ENCODE measurements at regions not wholly inside any gene's neighbourhood (a gene's known extent, or its start where the extent isn't known, plus 50 kb on each side); places are given as distances from the start of the nearest gene placed in this dataset.

DNA sequence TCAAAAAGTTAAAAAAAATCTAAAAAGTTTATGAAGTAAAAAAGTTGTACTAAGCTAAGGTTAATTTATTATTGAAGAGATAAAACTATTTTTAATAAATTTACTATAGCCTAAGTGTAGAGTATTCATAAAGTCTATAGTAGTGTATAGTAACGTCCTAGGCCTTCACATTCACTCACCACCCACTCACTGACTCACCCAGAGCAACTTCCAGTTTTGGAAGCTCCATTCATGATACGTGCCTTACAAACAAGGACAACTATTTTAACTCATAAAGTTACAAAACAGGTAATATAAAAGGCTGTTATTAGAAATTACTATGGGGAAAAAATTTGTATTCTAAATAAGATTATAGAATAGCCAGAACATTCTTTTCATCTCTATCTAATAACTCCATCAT, 158.9 kb upstream of the FN1 start:
- H3K79me2 ChIP-seq (ENCODE audit: insufficient read depth, low read length) = no peaks in the 10 kb centered on the region
- no peak overlapping the region for H3K4me3 ChIP-seq (ENCODE audit: low read depth, low read length, poor library complexity, severe bottlenecking)
- no peak overlapping the region for H3K9ac ChIP-seq (ENCODE audit: low read length)
- no peak overlapping the region for H2AFZ ChIP-seq (ENCODE audit: low read length)
- no peak overlapping the region for H3K27ac ChIP-seq (ENCODE audit: low read depth, low read length, poor library complexity, severe bottlenecking)
- H3K27me3 ChIP-seq (ENCODE audit: insufficient read depth, low read length) = no peaks in the 10 kb centered on the region
- H3K9me2 ChIP-seq (ENCODE audit: low read depth, low read length) = no peaks in the 10 kb centered on the region
- no peaks in the 10 kb centered on the region for H3F3A ChIP-seq (ENCODE audit: insufficient read depth, low read length)
- TF ChIP-seq EZH2 (IDR thresholded peaks at IDR 0.05; ENCODE audit: borderline replicate concordance, low read length) = no peak
- TF ChIP-seq, protein P1, sequence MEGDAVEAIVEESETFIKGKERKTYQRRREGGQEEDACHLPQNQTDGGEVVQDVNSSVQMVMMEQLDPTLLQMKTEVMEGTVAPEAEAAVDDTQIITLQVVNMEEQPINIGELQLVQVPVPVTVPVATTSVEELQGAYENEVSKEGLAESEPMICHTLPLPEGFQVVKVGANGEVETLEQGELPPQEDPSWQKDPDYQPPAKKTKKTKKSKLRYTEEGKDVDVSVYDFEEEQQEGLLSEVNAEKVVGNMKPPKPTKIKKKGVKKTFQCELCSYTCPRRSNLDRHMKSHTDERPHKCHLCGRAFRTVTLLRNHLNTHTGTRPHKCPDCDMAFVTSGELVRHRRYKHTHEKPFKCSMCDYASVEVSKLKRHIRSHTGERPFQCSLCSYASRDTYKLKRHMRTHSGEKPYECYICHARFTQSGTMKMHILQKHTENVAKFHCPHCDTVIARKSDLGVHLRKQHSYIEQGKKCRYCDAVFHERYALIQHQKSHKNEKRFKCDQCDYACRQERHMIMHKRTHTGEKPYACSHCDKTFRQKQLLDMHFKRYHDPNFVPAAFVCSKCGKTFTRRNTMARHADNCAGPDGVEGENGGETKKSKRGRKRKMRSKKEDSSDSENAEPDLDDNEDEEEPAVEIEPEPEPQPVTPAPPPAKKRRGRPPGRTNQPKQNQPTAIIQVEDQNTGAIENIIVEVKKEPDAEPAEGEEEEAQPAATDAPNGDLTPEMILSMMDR (IDR thresholded peaks at IDR 0.05; ENCODE audit: low read length) = no peak
- no peaks in the 10 kb centered on the region for H4K20me1 ChIP-seq (ENCODE audit: insufficient read depth, low read length)
- no peaks in the 10 kb centered on the region for H3K4me1 ChIP-seq (ENCODE audit: insufficient read depth, low read length, severe bottlenecking)
- H3K4me2 ChIP-seq (ENCODE audit: low read length) = no peak overlapping the region
- H3K9me3 ChIP-seq (ENCODE audit: low read length) = no peaks in the 10 kb centered on the region
- no peaks in the 10 kb centered on the region for H3K36me3 ChIP-seq (ENCODE audit: insufficient read depth, low read length)

DNA sequence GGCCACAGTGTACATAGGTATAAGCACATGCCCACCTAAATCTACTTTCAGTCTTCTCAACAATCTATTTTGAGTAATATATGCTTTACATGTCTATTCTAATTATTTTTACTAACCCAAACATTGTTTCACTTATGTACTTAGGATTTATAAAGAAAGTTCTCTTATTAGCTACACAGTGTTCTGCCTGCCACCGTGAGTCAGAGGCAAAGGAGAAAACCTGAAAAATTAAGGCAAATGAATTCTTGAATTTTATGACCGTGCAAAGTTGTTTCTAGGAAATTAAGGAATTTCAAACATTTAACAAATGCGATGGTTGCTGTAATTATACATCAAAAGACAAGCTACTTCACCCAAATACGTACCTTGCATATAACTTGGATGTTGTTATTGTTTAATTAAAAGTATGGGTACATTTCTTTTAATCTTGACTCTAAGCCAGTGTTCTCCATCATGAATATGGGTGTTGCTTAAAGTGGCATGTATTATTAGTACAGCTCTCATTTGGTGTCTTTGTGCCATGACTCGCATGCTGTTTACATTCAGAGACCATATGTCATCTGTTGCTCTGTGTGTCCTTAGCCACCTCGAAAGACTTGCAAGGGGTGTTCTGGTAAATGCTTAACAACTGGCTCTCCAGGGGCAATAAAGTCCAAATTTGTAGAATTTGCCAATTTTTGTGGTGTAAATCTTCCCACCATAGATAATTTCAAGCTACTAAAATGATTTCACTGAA, 154.3 kb upstream of the FN1 start:
- no peak overlapping the region for H3K27ac ChIP-seq (ENCODE audit: low read depth, low read length, poor library complexity, severe bottlenecking)
- H3K79me2 ChIP-seq (ENCODE audit: insufficient read depth, low read length) = no peaks in the 10 kb centered on the region
- no peaks in the 10 kb centered on the region for H3K9me2 ChIP-seq (ENCODE audit: low read depth, low read length)
- H3K27me3 ChIP-seq (ENCODE audit: insufficient read depth, low read length) = no peaks in the 10 kb centered on the region
- no peak for TF ChIP-seq EZH2 (IDR thresholded peaks at IDR 0.05; ENCODE audit: borderline replicate concordance, low read length)
- no peaks in the 10 kb centered on the region for H3K9me3 ChIP-seq (ENCODE audit: low read length)
- no peak overlapping the region for H3K4me2 ChIP-seq (ENCODE audit: low read length)
- H3K4me3 ChIP-seq (ENCODE audit: low read depth, low read length, poor library complexity, severe bottlenecking) = no peak overlapping the region
- H3K36me3 ChIP-seq (ENCODE audit: insufficient read depth, low read length) = no peaks in the 10 kb centered on the region
- H3K9ac ChIP-seq (ENCODE audit: low read length) = no peak overlapping the region
- no peaks in the 10 kb centered on the region for H4K20me1 ChIP-seq (ENCODE audit: insufficient read depth, low read length)
- no peaks in the 10 kb centered on the region for H3K4me1 ChIP-seq (ENCODE audit: insufficient read depth, low read length, severe bottlenecking)
- no peaks in the 10 kb centered on the region for H3F3A ChIP-seq (ENCODE audit: insufficient read depth, low read length)
- no peak overlapping the region for H2AFZ ChIP-seq (ENCODE audit: low read length)

DNA sequence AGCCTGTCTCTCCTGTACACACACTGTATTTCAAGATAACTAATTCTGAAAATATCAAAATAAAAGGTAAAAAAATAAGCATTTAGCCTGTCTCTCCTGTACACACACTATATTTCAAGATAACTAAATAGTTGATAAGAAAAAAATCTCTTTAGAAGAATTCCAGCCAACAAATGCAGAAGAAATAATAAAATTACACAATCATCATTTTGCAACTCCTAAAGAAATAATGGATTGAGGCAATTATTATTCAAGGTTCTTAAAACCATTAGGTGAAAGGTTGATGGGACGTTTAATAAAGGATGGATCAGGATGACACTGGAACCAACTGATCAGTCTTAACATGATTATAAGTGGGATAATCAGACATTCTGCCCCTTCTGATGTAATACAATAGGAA, 148.0 kb upstream of the FN1 start:
- H3K27ac ChIP-seq (ENCODE audit: low read depth, low read length, poor library complexity, severe bottlenecking) = no peak overlapping the region
- H3F3A ChIP-seq (ENCODE audit: insufficient read depth, low read length) = no peaks in the 10 kb centered on the region
- H3K4me3 ChIP-seq (ENCODE audit: low read depth, low read length, poor library complexity, severe bottlenecking) = no peak overlapping the region
- no peaks in the 10 kb centered on the region for H3K36me3 ChIP-seq (ENCODE audit: insufficient read depth, low read length)
- no peak overlapping the region for H2AFZ ChIP-seq (ENCODE audit: low read length)
- TF ChIP-seq, protein P1 (IDR thresholded peaks at IDR 0.05; ENCODE audit: low read length) = no peak
- TF ChIP-seq EZH2 (IDR thresholded peaks at IDR 0.05; ENCODE audit: borderline replicate concordance, low read length) = no peak
- no peaks in the 10 kb centered on the region for H3K27me3 ChIP-seq (ENCODE audit: insufficient read depth, low read length)
- no peaks in the 10 kb centered on the region for H3K79me2 ChIP-seq (ENCODE audit: insufficient read depth, low read length)
- no peaks in the 10 kb centered on the region for H3K4me1 ChIP-seq (ENCODE audit: insufficient read depth, low read length, severe bottlenecking)
- H3K9me2 ChIP-seq (ENCODE audit: low read depth, low read length) = no peaks in the 10 kb centered on the region
- no peak overlapping the region for H3K4me2 ChIP-seq (ENCODE audit: low read length)
- no peaks in the 10 kb centered on the region for H4K20me1 ChIP-seq (ENCODE audit: insufficient read depth, low read length)
- H3K9ac ChIP-seq (ENCODE audit: low read length) = no peak overlapping the region
- H3K9me3 ChIP-seq (ENCODE audit: low read length) = no peaks in the 10 kb centered on the region

DNA sequence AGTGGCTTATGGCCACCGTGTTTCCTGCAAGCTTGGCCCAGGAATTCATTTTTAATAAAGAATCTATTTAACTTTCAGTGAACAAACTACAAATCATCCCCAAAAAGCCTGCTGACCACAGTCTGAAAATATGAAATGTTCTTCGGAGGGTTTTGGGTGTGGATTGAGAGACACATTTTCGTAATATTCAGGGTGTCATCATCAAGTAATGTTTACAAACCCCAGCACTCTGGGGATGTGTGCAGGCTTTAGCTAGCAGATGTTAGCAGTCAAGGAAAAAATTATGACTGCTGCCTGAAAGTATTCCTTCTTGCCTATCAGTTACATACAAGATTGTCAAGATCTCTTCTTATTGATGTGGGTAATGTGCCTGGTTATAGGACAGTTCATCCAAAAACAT, 143.9 kb upstream of the FN1 start:
- Histone ChIP-seq H2AFZ (ENCODE audit: low read length) (no peak overlapping the region), H3K4me1 (ENCODE audit: insufficient read depth, low read length, severe bottlenecking) (no peaks in the 10 kb centered on the region), H3K79me2 (ENCODE audit: insufficient read depth, low read length) (no peaks in the 10 kb centered on the region), H3K27ac (ENCODE audit: low read depth, low read length, poor library complexity, severe bottlenecking) (no peak overlapping the region), H3K4me2 (ENCODE audit: low read length) (no peak overlapping the region), H3K9me2 (ENCODE audit: low read depth, low read length) (no peaks in the 10 kb centered on the region), H3K9ac (ENCODE audit: low read length) (no peak overlapping the region), H3F3A (ENCODE audit: insufficient read depth, low read length) (no peaks in the 10 kb centered on the region), H3K9me3 (ENCODE audit: low read length) (no peaks in the 10 kb centered on the region), H3K27me3 (ENCODE audit: insufficient read depth, low read length) (no peaks in the 10 kb centered on the region), H3K36me3 (ENCODE audit: insufficient read depth, low read length) (no peaks in the 10 kb centered on the region), H4K20me1 (ENCODE audit: insufficient read depth, low read length) (no peaks in the 10 kb centered on the region), H3K4me3 (ENCODE audit: low read depth, low read length, poor library complexity, severe bottlenecking) (no peak overlapping the region)
- no peak for TF ChIP-seq EZH2 (IDR thresholded peaks at IDR 0.05; ENCODE audit: borderline replicate concordance, low read length)
- TF ChIP-seq, protein P1 (IDR thresholded peaks at IDR 0.05; ENCODE audit: low read length) = no peak
